Upper lobe of left lung (tissue), 4 donors: ENCODE measurements at regions not wholly inside any gene's neighbourhood (a gene's known extent, or its start where the extent isn't known, plus 50 kb on each side); places are given as distances from the start of the nearest gene placed in this dataset.

Experiments
- EP300 ChIP-seq, 4 donors: sonication (generic); formaldehyde crosslinking; IDR thresholded peaks; one replicate each; pipeline ENCODE4 v1.5.1; 2017; ENCODE audit warnings: antibody characterized with exemption in 4 of 4, control low read depth in 2 of 4
- POLR2A ChIP-seq, 4 donors: fragments of 450-650 bp; IDR thresholded peaks; one replicate each; pipeline ENCODE4 v1.5.1; 2016 to 2017; ENCODE audit warnings: antibody characterized with exemption in 4 of 4, mild to moderate bottlenecking in 2 of 4
- POLR2AphosphoS5 ChIP-seq, 2 donors: sonication (generic); formaldehyde crosslinking; IDR thresholded peaks; one replicate each; pipeline ENCODE4 v1.5.1; 2017; ENCODE audit warnings: antibody characterized with exemption in 2 of 2
- TF ChIP-seq, protein P1 (sequence below), 6 experiments: fragments of 450-650 bp in 4 of 6; fragments of 200-600 bp in 2 of 6; sonication (generic) in 2 of 6; IDR thresholded peaks; one replicate each; pipeline ENCODE4 v1.5.1; 2016 to 2019; ENCODE audit warnings: antibody characterized with exemption in 6 of 6

DNA sequence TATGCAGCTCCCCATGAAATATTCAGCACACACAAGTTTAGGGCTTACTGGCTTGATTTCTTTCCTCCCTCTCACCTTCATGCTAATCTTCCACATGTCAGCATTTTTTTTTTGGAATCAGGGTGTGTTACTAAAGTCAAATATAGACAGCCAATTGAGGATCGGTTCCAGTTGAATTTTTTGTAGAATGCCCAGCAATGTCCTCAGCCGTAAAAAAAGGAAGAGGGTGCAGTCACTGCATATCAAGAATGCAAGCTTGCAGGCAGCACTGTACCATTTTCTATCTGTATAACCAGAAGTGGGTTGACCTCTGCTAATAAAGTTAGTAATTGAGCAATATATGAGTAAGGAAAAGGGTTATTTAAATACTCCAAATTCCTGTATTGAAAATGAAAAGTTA is 51.4 kb upstream of the CHMP2B start:
- TF ChIP-seq, protein P1, sequence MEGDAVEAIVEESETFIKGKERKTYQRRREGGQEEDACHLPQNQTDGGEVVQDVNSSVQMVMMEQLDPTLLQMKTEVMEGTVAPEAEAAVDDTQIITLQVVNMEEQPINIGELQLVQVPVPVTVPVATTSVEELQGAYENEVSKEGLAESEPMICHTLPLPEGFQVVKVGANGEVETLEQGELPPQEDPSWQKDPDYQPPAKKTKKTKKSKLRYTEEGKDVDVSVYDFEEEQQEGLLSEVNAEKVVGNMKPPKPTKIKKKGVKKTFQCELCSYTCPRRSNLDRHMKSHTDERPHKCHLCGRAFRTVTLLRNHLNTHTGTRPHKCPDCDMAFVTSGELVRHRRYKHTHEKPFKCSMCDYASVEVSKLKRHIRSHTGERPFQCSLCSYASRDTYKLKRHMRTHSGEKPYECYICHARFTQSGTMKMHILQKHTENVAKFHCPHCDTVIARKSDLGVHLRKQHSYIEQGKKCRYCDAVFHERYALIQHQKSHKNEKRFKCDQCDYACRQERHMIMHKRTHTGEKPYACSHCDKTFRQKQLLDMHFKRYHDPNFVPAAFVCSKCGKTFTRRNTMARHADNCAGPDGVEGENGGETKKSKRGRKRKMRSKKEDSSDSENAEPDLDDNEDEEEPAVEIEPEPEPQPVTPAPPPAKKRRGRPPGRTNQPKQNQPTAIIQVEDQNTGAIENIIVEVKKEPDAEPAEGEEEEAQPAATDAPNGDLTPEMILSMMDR (IDR thresholded peaks at IDR 0.05) = no peak
- TF ChIP-seq POLR2A (IDR thresholded peaks at IDR 0.05) (no peak), EP300 (IDR thresholded peaks at IDR 0.05) (no peak), POLR2AphosphoS5 (IDR thresholded peaks at IDR 0.05) (no peak)
